ENCODE measurements at regions not wholly inside any gene's neighbourhood (a gene's known extent, or its start where the extent isn't known, plus 50 kb on each side); places are given as distances from the start of the nearest gene placed in this dataset.

DNA sequence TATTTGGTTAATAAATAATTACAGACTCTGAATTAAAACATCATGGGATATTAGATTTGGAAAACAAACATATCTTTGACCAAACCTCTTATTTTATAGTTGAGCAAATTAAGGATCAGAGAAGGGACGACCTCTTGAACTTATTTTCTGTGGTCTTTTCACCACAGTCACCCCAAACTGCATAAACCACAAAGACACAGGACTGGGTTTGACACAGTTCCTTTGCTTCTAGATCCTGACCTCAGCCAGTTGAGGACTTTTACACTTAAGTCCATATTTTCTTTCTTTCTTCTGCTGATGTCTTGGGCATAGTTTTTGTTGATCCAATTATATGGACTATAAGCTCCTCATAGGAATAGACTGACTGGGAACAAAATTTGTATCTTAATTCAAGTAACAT is 234.0 kb upstream of the SLC14A2 start:
- DNase-seq (ENCODE audit: low spot score) = no peak

- DNase-seq (ENCODE audit: low spot score) = no peak
Measured at GRCh38 chr18:45383228-45383627, 232.0 kb upstream of the SLC14A2 start.

DNA sequence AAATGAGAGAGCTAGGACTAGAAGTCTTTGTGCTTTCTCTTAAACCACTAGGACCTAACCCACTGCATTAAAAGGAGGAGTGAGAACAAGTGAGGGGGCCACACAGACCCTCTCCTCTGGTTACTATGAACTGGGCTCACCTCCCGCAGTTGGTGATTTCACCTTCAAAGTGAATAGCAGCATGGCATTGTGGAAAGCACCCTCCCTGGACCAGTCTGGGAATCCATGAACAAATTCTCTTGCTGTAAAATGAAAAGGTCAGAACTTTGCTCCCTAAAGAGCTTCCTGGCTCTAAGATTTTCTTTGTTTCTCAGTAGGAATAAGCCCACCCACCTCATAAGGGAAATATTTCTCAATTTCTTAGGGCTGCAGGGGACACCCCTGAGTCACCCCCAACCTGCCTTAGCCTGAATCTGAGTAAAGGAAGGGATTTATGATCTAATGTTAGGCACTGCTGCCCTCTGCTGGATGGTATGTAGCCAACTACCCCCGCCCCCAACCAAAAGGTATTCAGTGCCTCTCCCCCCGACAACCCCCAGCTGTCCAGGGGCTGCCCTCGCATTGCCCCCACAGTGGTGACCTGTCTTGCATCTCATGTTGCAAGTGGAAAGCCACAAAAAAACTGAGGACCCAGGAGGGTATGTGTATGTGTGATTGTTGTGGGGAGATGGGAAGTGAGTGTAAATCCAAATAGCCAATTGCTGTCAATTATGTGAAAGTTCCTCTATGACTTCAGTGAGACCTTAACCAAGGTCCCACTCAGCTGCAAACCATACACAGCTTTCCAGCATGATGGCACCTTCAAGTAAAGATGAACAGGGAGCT is 230.9 kb upstream of the SLC14A2 start:
- DNase-seq (ENCODE audit: low spot score) = peak; percentile 28

GRCh38 chr18:45384962-45385315 is 230.3 kb upstream of the SLC14A2 start:
- no peak for DNase-seq (ENCODE audit: low spot score)

GRCh38 chr18:45386041-45386655 is 229.1 kb upstream of the SLC14A2 start:
- no peak for DNase-seq (ENCODE audit: low spot score)

GRCh38 chr18:45387229-45387628 is 228.0 kb upstream of the SLC14A2 start:
- DNase-seq (ENCODE audit: low spot score) = no peak

- DNase-seq (ENCODE audit: low spot score) = no peak
Measured at GRCh38 chr18:45398448-45398847, 216.8 kb upstream of the SLC14A2 start.

GRCh38 chr18:45399146-45399545 is 216.1 kb upstream of the SLC14A2 start:
- DNase-seq (ENCODE audit: low spot score) = no peak

GRCh38 chr18:45399643-45400042 is 215.6 kb upstream of the SLC14A2 start:
- DNase-seq (ENCODE audit: low spot score) = no peak

DNA sequence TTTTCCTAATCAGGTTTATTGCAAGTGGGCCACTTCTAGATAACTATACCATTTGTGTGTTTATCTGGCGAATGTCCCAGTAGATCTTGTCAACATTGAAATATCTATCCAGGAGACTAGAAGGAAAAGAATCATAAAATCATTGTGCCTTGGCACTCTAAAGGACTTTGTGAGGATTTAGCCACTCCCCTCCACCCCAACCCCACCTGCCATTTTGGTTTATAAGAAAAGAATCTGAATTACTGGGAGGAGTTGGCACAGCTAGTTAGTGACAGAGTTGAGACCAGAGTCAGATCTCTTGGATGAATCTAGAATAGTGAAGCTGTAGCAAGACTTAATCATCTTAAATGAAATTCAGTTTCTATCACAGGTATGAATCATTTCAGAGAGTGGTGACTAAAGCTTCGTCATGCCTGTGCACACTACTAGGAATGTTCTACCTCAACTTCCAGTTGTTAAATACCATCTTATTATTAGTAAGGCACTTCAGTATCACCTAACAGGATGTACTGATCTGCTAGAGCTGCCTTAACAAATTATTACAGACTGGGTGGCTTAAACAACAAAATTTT is 212.7 kb upstream of the SLC14A2 start:
- DNase-seq (ENCODE audit: low spot score) = no peak

DNA sequence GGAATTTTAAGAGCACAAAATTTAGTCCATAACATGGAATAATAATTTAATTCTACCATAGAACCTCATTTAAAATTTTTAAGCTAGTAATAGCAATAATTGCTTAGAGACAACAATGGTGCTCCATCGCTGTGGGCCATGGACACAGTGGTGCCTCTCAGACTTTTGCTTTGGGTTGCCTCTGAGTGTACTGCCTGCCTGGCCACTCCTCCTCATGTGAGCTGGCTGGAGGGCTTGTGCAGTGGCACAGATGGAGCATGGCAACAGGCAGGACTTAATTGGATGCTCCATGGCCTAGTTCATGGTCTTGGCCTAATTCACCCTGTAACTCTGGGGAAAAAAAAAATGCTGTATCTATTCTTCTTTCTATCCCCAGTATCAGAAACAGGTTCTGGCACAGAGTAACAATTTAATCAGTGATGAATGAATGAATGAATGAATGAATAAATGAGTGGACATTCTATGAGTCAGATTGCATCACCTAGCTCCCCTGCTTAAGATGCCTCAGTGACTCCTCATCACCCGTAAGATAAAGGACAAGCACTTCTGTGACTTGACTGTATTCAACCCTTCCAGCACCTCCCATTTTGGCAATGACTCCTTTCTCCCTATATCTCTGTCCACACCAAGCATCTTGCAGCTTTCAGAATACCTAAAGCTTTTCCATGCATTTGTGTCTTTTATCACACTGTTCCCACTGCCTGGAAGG is 211.8 kb upstream of the SLC14A2 start:
- no peak for DNase-seq (ENCODE audit: low spot score)

- no peak for DNase-seq (ENCODE audit: low spot score)
Measured at GRCh38 chr18:45408218-45408617, 207.1 kb upstream of the SLC14A2 start.

DNA sequence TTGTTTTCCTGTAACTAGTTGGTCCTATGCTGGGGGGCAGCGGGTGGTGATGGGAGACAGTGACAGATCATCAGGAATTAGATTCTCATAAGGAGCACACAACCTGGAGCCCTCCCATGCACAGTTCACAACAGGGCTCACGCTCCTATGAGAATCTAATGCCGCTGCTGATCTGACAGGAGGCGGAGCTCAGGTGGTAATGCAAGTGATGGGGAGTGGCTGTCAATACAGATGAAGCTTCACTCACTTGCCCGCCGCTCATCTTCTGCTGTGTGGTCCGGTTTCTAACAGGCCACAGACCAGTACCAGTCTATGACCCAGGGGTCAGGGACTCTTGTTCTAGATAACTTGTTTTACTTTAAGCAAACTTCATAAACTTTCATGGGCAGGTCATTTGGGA is 205.3 kb upstream of the SLC14A2 start:
- DNase-seq (ENCODE audit: low spot score) = no peak

DNA sequence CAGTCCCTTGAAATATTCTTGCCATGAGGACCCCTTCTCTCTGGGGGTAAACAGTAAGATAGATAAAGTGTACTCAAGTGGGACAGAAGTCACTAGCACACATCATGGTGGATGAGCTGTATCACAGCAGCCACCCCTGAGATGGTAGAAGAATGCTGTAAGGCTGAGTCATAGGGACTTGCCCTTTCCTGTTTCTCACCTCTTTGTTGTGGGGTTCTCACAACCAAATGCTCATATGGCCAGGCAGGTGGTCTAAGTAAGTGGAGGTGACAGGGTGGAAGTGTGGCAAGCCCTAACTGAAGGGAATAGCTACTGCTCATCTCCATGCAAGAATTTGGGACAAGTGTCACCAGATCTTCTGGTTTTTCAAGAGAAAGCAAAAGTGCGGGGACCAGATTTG is 202.7 kb upstream of the SLC14A2 start:
- DNase-seq (ENCODE audit: low spot score) = no peak

GRCh38 chr18:45413180-45413836 is 202.0 kb upstream of the SLC14A2 start:
- DNase-seq (ENCODE audit: low spot score) = no peak

DNA sequence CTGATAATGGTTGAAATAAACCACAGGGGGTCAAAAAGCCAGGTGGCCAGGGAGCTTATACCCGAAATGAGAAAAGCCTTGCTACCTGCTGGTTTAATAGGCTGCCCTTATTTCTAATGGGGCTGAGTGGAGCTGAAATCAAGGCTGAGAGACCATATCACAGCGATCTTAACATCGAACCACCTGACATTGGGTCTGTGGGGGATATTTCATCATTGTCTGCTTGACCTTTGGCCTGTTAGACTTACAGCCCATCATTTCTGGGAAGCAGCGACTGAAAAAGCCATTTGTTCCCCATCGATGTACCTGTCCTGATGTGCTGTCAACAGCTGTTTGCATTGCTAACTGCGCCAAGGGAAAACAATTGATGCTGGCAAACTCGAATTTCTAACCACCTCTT is 199.7 kb upstream of the SLC14A2 start:
- DNase-seq (ENCODE audit: low spot score) = no peak

DNA sequence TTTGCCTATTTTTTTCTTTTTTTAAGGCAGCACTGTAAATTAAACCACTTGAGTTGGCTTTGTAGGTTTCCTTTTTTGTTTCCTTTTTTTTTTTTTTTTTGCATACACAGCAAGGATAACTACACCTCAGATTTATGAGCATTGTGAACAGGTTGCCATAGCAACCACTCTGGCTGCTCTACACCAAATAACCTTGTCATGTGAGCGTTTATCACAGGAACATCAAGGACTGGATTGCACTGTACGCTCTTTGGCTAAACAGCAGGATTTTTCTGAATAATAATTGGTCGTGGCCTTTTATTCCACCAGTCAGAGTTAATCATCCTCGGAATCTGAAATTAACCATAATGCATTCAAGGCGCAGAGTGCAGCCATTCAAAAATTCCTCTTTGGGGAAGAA is 199.1 kb upstream of the SLC14A2 start:
- DNase-seq (ENCODE audit: low spot score) = no peak

DNA sequence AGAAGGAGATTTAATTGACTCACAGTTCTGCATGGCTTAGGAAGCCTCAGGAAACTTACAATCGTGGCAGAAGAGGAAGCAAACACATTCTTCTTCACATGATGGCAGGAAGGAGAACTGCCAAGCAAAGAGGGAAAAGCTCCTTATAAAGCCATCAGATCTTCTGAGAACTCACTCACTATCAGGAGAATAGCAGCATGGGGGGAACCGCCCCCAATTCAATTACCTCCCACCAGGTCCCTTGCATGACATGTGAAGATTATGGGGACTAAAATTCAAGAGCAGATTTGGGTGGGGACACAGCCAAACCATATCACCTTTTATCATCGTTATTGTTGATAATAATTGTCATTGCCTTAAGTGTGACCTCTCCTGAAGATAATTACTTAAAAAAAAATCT is 197.9 kb upstream of the SLC14A2 start:
- DNase-seq (ENCODE audit: low spot score) = no peak

DNA sequence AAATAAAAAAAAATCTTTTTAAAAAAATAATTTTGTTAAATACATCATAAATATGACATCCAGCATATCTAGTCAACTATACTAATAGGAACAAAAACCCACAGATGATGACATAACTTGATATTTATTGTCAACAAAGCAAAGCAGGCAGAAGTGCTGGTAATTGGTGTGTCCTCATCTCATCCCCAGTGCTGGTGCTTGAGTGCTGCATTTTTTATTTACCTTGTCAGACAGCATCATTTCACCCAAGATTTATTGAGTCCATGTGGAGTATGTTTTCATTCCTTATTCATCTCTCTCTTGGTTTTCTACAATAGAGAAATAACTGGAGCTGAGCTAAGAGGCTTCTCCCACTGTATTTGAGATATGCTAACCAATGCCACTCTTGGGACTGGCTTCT is 191.6 kb upstream of the SLC14A2 start:
- DNase-seq (ENCODE audit: low spot score) = no peak

GRCh38 chr18:45430041-45430440 is 185.2 kb upstream of the SLC14A2 start:
- DNase-seq (ENCODE audit: low spot score) = no peak

DNA sequence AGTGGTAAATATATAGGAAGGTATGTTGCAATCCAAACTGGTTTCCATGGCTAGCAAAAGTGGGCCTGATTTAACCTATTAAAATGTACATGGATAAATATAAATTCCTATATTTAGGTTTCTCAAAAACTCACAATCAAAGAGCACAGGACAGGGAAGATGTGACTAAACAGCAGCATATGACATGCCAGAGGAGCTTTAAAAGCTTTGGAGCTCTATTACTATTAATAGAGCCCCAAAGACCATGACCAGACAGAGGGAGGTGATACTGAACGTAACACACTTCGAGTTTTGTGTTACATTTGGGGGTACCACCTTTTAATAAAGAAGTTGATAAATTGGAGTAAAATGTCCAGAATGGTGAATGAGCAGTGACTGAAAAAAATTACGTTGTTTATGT is 179.5 kb upstream of the SLC14A2 start:
- DNase-seq (ENCODE audit: low spot score) = no peak

- DNase-seq (ENCODE audit: low spot score) = no peak
Measured at GRCh38 chr18:45437366-45437765, 177.9 kb upstream of the SLC14A2 start.
